ENCODE measurements at regions not wholly inside any gene's neighbourhood (a gene's known extent, or its start where the extent isn't known, plus 50 kb on each side); places are given as distances from the start of the nearest gene placed in this dataset.
A peak's percentile ranks its signal among the peaks of the same experiment; 100 is the strongest.

- H2AFZ ChIP-seq (ENCODE audit: low read depth, low read length) = no peak overlapping the region
- intact Hi-C loops (cut with micrococcal nuclease) (no loop called here), dilution Hi-C loops (cut with MboI; ENCODE audit: extremely low pct_ligation_motif_present, low sequenced_read_pairs) (no loop called here)
- peaks cover 26% of the 10 kb centered on the region for H3K4me1 ChIP-seq (ENCODE audit: control insufficient read depth, extremely low read depth, insufficient read depth, low read length)
- H3K9me1 ChIP-seq (replicated peaks; ENCODE audit: control insufficient read depth, extremely low read depth, insufficient read depth, low read length) = no peaks in the 10 kb centered on the region
- peak; percentile 82 for DNase-seq (ENCODE audit: low read depth, low spot score)
- CTCF ChIA-PET = no interaction called here
- no peaks in the 10 kb centered on the region for H4K20me1 ChIP-seq (replicated peaks; ENCODE audit: control insufficient read depth, extremely low read depth, insufficient read depth, low read length)
- no peaks in the 10 kb centered on the region for H3K9me3 ChIP-seq (replicated peaks; ENCODE audit: control insufficient read depth, insufficient read depth, low read length)
- no peak overlapping the region for H3K4me3 ChIP-seq (replicated peaks in 1 of 3; ENCODE audit: insufficient read depth in 1 of 3, low read depth in 1 of 3, low read length in 3 of 3)
- H3K4me2 ChIP-seq (ENCODE audit: insufficient read depth, low read length) = no peak overlapping the region
- no peaks in the 10 kb centered on the region for H3K27me3 ChIP-seq (ENCODE audit: control insufficient read depth in 2 of 2, insufficient read depth in 2 of 2, low read length in 2 of 2)
- H3K9ac ChIP-seq (replicated peaks; ENCODE audit: extremely low read depth, insufficient read depth, low read length) = peak overlapping the region; percentile 37
- peak; percentile 87 for FAIRE-seq
- no peaks in the 10 kb centered on the region for H3K36me3 ChIP-seq (ENCODE audit: control insufficient read depth in 2 of 2, extremely low read depth in 1 of 2, insufficient read depth in 2 of 2, low read length in 2 of 2)
- BruUV-seq (replicated peaks) = no TSS peak
- H3K79me2 ChIP-seq (ENCODE audit: control insufficient read depth, insufficient read depth, low read length) = no peaks in the 10 kb centered on the region
- TF ChIP-seq JUN (IDR thresholded peaks at IDR 0.05; ENCODE audit: borderline replicate concordance, insufficient read depth, insufficient read length, low read depth) (peak; percentile 67), MYC (IDR thresholded peaks at IDR 0.05; ENCODE audit: low read depth, low read length) (no peak), FOS (IDR thresholded peaks at IDR 0.05; ENCODE audit: borderline replicate concordance, insufficient read depth, low read length) (peak; percentile 74)
- POLR2A ChIA-PET = no interaction called here
- H3K27ac ChIP-seq (ENCODE audit: insufficient read depth, low read depth, low read length) = peak overlapping the region; percentile 38
These were observed 178.2 kb downstream of the ANAPC1 start for GRCh38 chr2:111705711-111706336.

- intact Hi-C loops (cut with micrococcal nuclease) = no loop called here
- Histone ChIP-seq H3K27me3 (ENCODE audit: control insufficient read depth in 2 of 2, insufficient read depth in 2 of 2, low read length in 2 of 2) (no peaks in the 10 kb centered on the region), H3K4me2 (ENCODE audit: insufficient read depth, low read length) (no peak overlapping the region), H4K20me1 (replicated peaks; ENCODE audit: control insufficient read depth, extremely low read depth, insufficient read depth, low read length) (no peaks in the 10 kb centered on the region), H3K4me1 (ENCODE audit: control insufficient read depth, extremely low read depth, insufficient read depth, low read length) (peaks cover 26% of the 10 kb centered on the region), H3K79me2 (ENCODE audit: control insufficient read depth, insufficient read depth, low read length) (no peaks in the 10 kb centered on the region), H2AFZ (ENCODE audit: low read depth, low read length) (no peak overlapping the region), H3K9me1 (replicated peaks; ENCODE audit: control insufficient read depth, extremely low read depth, insufficient read depth, low read length) (no peaks in the 10 kb centered on the region), H3K36me3 (ENCODE audit: control insufficient read depth in 2 of 2, extremely low read depth in 1 of 2, insufficient read depth in 2 of 2, low read length in 2 of 2) (no peaks in the 10 kb centered on the region), H3K27ac (ENCODE audit: insufficient read depth, low read depth, low read length) (peak overlapping the region; percentile 16), H3K9me3 (replicated peaks; ENCODE audit: control insufficient read depth, insufficient read depth, low read length) (no peaks in the 10 kb centered on the region), H3K4me3 (replicated peaks in 1 of 3; ENCODE audit: insufficient read depth in 1 of 3, low read depth in 1 of 3, low read length in 3 of 3) (no peak overlapping the region), H3K9ac (replicated peaks; ENCODE audit: extremely low read depth, insufficient read depth, low read length) (no peak overlapping the region)
- dilution Hi-C loops (cut with MboI; ENCODE audit: extremely low pct_ligation_motif_present, low sequenced_read_pairs) = no loop called here
- ChIA-PET POLR2A (no interaction called here), CTCF (no interaction called here)
- no TSS peak for BruUV-seq (replicated peaks)
- no peak for TF ChIP-seq GATA2 (IDR thresholded peaks at IDR 0.05; ENCODE audit: insufficient read depth, insufficient read length, low read depth, low read length)
- TF ChIP-seq FOS (IDR thresholded peaks at IDR 0.05; ENCODE audit: borderline replicate concordance, insufficient read depth, low read length) = no peak
- TF ChIP-seq EZH2 (IDR thresholded peaks at IDR 0.05; ENCODE audit: borderline replicate concordance, low read depth, low read length, severe bottlenecking) = no peak
- no peak for TF ChIP-seq MYC (IDR thresholded peaks at IDR 0.05; ENCODE audit: low read depth, low read length)
- TF ChIP-seq CTCF (IDR thresholded peaks at IDR 0.05; ENCODE audit: extremely low read depth in 1 of 2, insufficient read depth in 1 of 2, low read depth in 1 of 2, low read length in 2 of 2) = no peak
- TF ChIP-seq POLR2AphosphoS5 (IDR thresholded peaks at IDR 0.05; ENCODE audit: insufficient read depth, low read depth, low read length) = no peak
- TF ChIP-seq POLR2A (IDR thresholded peaks at IDR 0.05; ENCODE audit: low read depth, low read length) = no peak
- no peak for TF ChIP-seq JUN (IDR thresholded peaks at IDR 0.05; ENCODE audit: borderline replicate concordance, insufficient read depth, insufficient read length, low read depth)
- TF ChIP-seq MAX (IDR thresholded peaks at IDR 0.05; ENCODE audit: insufficient read depth, insufficient read length) = no peak
- no peak for FAIRE-seq
- DNase-seq (ENCODE audit: low read depth, low spot score) = no peak
These were observed 177.5 kb downstream of the ANAPC1 start for GRCh38 chr2:111706481-111707001.
